Keratinocyte (primary cell): ENCODE measurements at regions not wholly inside any gene's neighbourhood (a gene's known extent, or its start where the extent isn't known, plus 50 kb on each side); places are given as distances from the start of the nearest gene placed in this dataset.

Experiments
- DNase-seq: peaks from one replicate; pipeline ENCODE4 v3.0.0-alpha.2; 2011; ENCODE audit warnings: low read depth, missing footprints, low spot score
- FAIRE-seq: peaks from 2 replicates; lab custom pipeline; 2011; peaks lifted over from hg19 to GRCh38; lab: Jason Lieb, UNC
- H2AFZ ChIP-seq: 2 replicates; pipeline ENCODE4 v1.6.0; 2012; ENCODE audit warnings: low read length, control low read depth, inconsistent platforms; ENCODE audit not compliant: control insufficient read depth
- H3K27ac ChIP-seq: 2 replicates; pipeline ENCODE4 v1.5.1; 2011; ENCODE audit warnings: low read length; ENCODE audit not compliant: control insufficient read depth, insufficient read depth
- H3K27me3 ChIP-seq: 3 replicates; pipeline ENCODE4 v1.6.0; 2011; ENCODE audit warnings: low read length; ENCODE audit not compliant: control insufficient read depth, insufficient read depth; ENCODE audit errors: extremely low read depth
- H3K36me3 ChIP-seq, 2 experiments: 2 replicates in 1 of 2; 3 replicates in 1 of 2; pipeline ENCODE4 v1.5.1; 2011; ENCODE audit warnings: low read length in 2 of 2, mild to moderate bottlenecking in 1 of 2; ENCODE audit not compliant: control insufficient read depth in 2 of 2, insufficient read depth in 2 of 2; ENCODE audit errors: extremely low read depth in 1 of 2
- H3K4me1 ChIP-seq: 3 replicates; pipeline ENCODE4 v1.5.1; 2011; ENCODE audit warnings: low read length; ENCODE audit not compliant: control insufficient read depth, insufficient read depth; ENCODE audit errors: extremely low read depth
- H3K4me2 ChIP-seq: 3 replicates; pipeline ENCODE4 v1.6.0; 2011; ENCODE audit warnings: low read depth, low read length; ENCODE audit not compliant: control insufficient read depth, insufficient read depth; ENCODE audit errors: extremely low read depth
- H3K4me3 ChIP-seq, 3 experiments: fragments of 200-600 bp in 1 of 3; sonication (generic) in 1 of 3; 2 replicates in 2 of 3; 3 replicates in 1 of 3; pipeline ENCODE4 v1.5.1; 2011 to 2016; ENCODE audit warnings: low read length in 3 of 3, mild to moderate bottlenecking in 3 of 3, control low read depth in 2 of 3, inconsistent platforms in 1 of 3, low read depth in 1 of 3, mixed read lengths in 1 of 3, mixed run types in 1 of 3, moderate library complexity in 1 of 3; ENCODE audit not compliant: control insufficient read depth in 2 of 3, insufficient read depth in 2 of 3; ENCODE audit errors: extremely low read depth in 1 of 3
- H3K79me2 ChIP-seq: 2 replicates; pipeline ENCODE4 v1.6.0; 2012; ENCODE audit warnings: low read length; ENCODE audit not compliant: control insufficient read depth, insufficient read depth
- H3K9ac ChIP-seq: 3 replicates; pipeline ENCODE4 v1.6.0; 2011; ENCODE audit warnings: low read length; ENCODE audit not compliant: control insufficient read depth, insufficient read depth; ENCODE audit errors: extremely low read depth
- H3K9me1 ChIP-seq: 3 replicates; pipeline ENCODE4 v1.6.0; 2011; ENCODE audit warnings: low read length; ENCODE audit not compliant: control insufficient read depth, insufficient read depth; ENCODE audit errors: extremely low read depth
- H3K9me3 ChIP-seq: 2 replicates; pipeline ENCODE4 v1.5.1; 2012; ENCODE audit warnings: low read depth, low read length; ENCODE audit not compliant: control insufficient read depth
- H4K20me1 ChIP-seq: 3 replicates; pipeline ENCODE4 v1.6.0; 2011; ENCODE audit warnings: low read length; ENCODE audit not compliant: control insufficient read depth, insufficient read depth; ENCODE audit errors: extremely low read depth
- EZH2 ChIP-seq: IDR thresholded peaks from one replicate; pipeline ENCODE4 v1.6.1; 2012; ENCODE audit warnings: inconsistent platforms, mild to moderate bottlenecking, low read length, moderate library complexity
- dilution Hi-C: fragments of 300-500 bp; cut with MboI; formaldehyde crosslinking; loops from one replicate; pipeline ENCODE4 v1.7.0; 2020; ENCODE audit warnings: low sequenced_read_pairs; ENCODE audit not compliant: extremely low pct_ligation_motif_present
- TF ChIP-seq, protein P1 (sequence below), 3 experiments: IDR thresholded peaks in 1 of 3; conservative IDR thresholded peaks in 1 of 3; optimal IDR thresholded peaks in 1 of 3; 2 replicates in 2 of 3; 3 replicates in 1 of 3; pipeline versions ENCODE3 to v1.5.1; 2011; ENCODE audit warnings: low read length in 3 of 3, mild to moderate bottlenecking in 3 of 3, moderate library complexity in 2 of 3, control low read depth in 1 of 3, inconsistent platforms in 1 of 3; ENCODE audit not compliant: insufficient read depth in 2 of 3; ENCODE audit errors: extremely low read depth in 1 of 3

DNA sequence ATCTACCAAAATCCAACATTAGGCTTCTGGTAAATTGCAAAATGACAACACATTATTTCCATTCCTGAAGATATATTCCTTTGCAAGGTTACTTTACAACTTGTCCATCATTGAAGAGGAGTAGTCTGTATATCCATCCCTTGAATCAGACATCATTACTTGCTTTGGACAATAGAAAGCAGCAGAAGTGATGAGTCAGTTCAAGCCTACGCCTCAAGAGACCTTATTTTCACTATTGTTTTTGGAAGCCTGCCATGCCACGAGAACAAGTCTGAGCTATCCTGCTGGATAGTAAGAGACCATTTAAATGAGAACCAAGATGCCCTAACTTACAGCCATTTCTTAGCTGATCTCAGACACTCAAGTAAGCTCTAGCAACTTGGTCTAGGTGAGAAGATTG, 246.0 kb upstream of the HHIP start:
- H4K20me1 ChIP-seq: no peaks in the 10 kb centered on the region
- DNase-seq: peak; percentile 1
- no peak overlapping the region for H3K27ac ChIP-seq
- H3K9ac ChIP-seq: no peak overlapping the region
- no peaks in the 10 kb centered on the region for H3K9me1 ChIP-seq
- dilution Hi-C loops: no loop called here
- H3K4me3 ChIP-seq: no peak overlapping the region
- H3K4me2 ChIP-seq: no peak overlapping the region
- no peaks in the 10 kb centered on the region for H3K36me3 ChIP-seq
- H3K9me3 ChIP-seq: no peaks in the 10 kb centered on the region
- H2AFZ ChIP-seq: no peak overlapping the region
- TF ChIP-seq, protein P1, sequence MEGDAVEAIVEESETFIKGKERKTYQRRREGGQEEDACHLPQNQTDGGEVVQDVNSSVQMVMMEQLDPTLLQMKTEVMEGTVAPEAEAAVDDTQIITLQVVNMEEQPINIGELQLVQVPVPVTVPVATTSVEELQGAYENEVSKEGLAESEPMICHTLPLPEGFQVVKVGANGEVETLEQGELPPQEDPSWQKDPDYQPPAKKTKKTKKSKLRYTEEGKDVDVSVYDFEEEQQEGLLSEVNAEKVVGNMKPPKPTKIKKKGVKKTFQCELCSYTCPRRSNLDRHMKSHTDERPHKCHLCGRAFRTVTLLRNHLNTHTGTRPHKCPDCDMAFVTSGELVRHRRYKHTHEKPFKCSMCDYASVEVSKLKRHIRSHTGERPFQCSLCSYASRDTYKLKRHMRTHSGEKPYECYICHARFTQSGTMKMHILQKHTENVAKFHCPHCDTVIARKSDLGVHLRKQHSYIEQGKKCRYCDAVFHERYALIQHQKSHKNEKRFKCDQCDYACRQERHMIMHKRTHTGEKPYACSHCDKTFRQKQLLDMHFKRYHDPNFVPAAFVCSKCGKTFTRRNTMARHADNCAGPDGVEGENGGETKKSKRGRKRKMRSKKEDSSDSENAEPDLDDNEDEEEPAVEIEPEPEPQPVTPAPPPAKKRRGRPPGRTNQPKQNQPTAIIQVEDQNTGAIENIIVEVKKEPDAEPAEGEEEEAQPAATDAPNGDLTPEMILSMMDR (optimal IDR thresholded peaks at IDR 0.05 in 1 of 3, IDR thresholded peaks at IDR 0.05 in 1 of 3, conservative IDR thresholded peaks at IDR 0.05 in 1 of 3; ENCODE audit: extremely low read depth in 1 of 3, insufficient read depth in 2 of 3, low read length in 3 of 3): no peak
- TF ChIP-seq EZH2: no peak
- H3K79me2 ChIP-seq: no peaks in the 10 kb centered on the region
- H3K27me3 ChIP-seq: peaks cover 3% of the 10 kb centered on the region
- peak; percentile 89 for FAIRE-seq
- H3K4me1 ChIP-seq: no peaks in the 10 kb centered on the region

DNA sequence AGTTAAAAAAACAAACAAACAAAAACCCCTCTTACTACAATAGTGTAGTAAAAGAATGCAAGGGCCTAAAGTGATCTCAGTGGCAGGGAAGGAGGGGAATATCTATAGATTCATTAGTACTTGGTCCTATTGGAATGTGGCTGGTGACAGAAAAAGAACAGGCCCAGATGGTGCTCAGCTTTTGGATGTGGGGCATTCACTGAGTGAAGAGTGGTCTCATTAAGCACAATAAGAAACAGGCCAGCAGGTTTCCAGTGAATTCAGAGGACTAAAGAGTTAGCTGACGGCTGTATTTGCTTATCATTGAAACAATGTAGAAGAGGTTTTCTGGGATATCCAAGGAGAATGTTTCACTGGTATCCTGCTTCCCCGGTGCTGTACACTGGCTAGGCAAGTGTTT, 243.8 kb upstream of the HHIP start:
- H3K36me3 ChIP-seq: no peaks in the 10 kb centered on the region
- no peak overlapping the region for H3K27ac ChIP-seq
- DNase-seq: no peak
- no peak for TF ChIP-seq EZH2
- TF ChIP-seq, protein P1 (optimal IDR thresholded peaks at IDR 0.05 in 1 of 3, IDR thresholded peaks at IDR 0.05 in 1 of 3, conservative IDR thresholded peaks at IDR 0.05 in 1 of 3; ENCODE audit: extremely low read depth in 1 of 3, insufficient read depth in 2 of 3, low read length in 3 of 3): no peak
- FAIRE-seq: no peak
- H3K4me3 ChIP-seq: no peak overlapping the region
- dilution Hi-C loops: no loop called here
- H4K20me1 ChIP-seq: no peaks in the 10 kb centered on the region
- H3K27me3 ChIP-seq: peaks cover 3% of the 10 kb centered on the region
- no peak overlapping the region for H3K4me2 ChIP-seq
- no peaks in the 10 kb centered on the region for H3K9me3 ChIP-seq
- H3K79me2 ChIP-seq: no peaks in the 10 kb centered on the region
- no peaks in the 10 kb centered on the region for H3K9me1 ChIP-seq
- no peak overlapping the region for H2AFZ ChIP-seq
- H3K4me1 ChIP-seq: no peaks in the 10 kb centered on the region
- no peak overlapping the region for H3K9ac ChIP-seq
